WTC11 (cell line): ENCODE measurements at regions not wholly inside any gene's neighbourhood (a gene's known extent, or its start where the extent isn't known, plus 50 kb on each side); places are given as distances from the start of the nearest gene placed in this dataset.

Source experiments
- ATAC-seq: fragments of 200-7000 bp; cut with Tn5 transposase; 2 replicates; pipeline ENCODE4 v1.10.0; 2021; ENCODE audit warnings: mild to moderate bottlenecking, moderate library complexity
- CTCF ChIA-PET: fragments of 300-600 bp; sonication (Branson Sonifier 250); formaldehyde crosslinking; loops from one replicate; lab custom pipeline; 2021; ENCODE audit warnings: antibody characterized with exemption; lab: Charles Lee
- POLR2A ChIA-PET: fragments of 350-600 bp; sonication (Branson Sonifier 250); formaldehyde crosslinking; loops from one replicate; lab custom pipeline; 2021; ENCODE audit warnings: antibody characterized with exemption; lab: Charles Lee
- DNase-seq: peaks from one replicate; pipeline ENCODE4 v3.0.0; 2021; ENCODE audit warnings: low spot score
- H3K27ac Mint-ChIP-seq: 2 replicates; pipeline ENCODE4 v1.8.0; 2021; ENCODE audit warnings: mixed read lengths
- H3K27me3 Mint-ChIP-seq: 2 replicates; pipeline ENCODE4 v1.8.0; 2021; ENCODE audit warnings: low read depth, mild to moderate bottlenecking, moderate library complexity, mixed read lengths
- H3K36me3 Mint-ChIP-seq: 2 replicates; pipeline ENCODE4 v1.8.0; 2021; ENCODE audit warnings: mixed read lengths
- H3K4me1 Mint-ChIP-seq: 2 replicates; pipeline ENCODE4 v1.8.0; 2022; ENCODE audit warnings: mixed read lengths
- H3K4me3 Mint-ChIP-seq: 2 replicates; pipeline ENCODE4 v1.8.0; 2021; ENCODE audit warnings: mild to moderate bottlenecking, moderate library complexity, mixed read lengths
- H3K9me3 Mint-ChIP-seq: 2 replicates; pipeline ENCODE4 v1.8.0; 2021; ENCODE audit warnings: mixed read lengths
- AFF4 ChIP-seq: sonication (generic); formaldehyde crosslinking; IDR thresholded peaks from 2 replicates; pipeline ENCODE4 v1.8.1; 2023; ENCODE audit warnings: mild to moderate bottlenecking, missing genetic modification reagents, borderline replicate concordance
- ATF6 ChIP-seq: sonication (generic); formaldehyde crosslinking; IDR thresholded peaks from 2 replicates; pipeline ENCODE4 v1.8.1; 2023; ENCODE audit warnings: mild to moderate bottlenecking, missing genetic modification reagents
- CBFB ChIP-seq: sonication (generic); formaldehyde crosslinking; IDR thresholded peaks from 2 replicates; pipeline ENCODE4 v1.8.1; 2022; ENCODE audit warnings: mild to moderate bottlenecking, low read depth, missing genetic modification reagents
- CREM ChIP-seq: sonication (generic); formaldehyde crosslinking; IDR thresholded peaks from 2 replicates; pipeline ENCODE4 v1.8.1; 2022; ENCODE audit warnings: mild to moderate bottlenecking, missing genetic modification reagents, moderate library complexity
- MYBL2 ChIP-seq: sonication (generic); formaldehyde crosslinking; IDR thresholded peaks from 2 replicates; pipeline ENCODE4 v1.8.1; 2023; ENCODE audit warnings: mild to moderate bottlenecking, moderate library complexity, missing genetic modification reagents
- RELA ChIP-seq: sonication (generic); formaldehyde crosslinking; IDR thresholded peaks from 2 replicates; pipeline ENCODE4 v1.8.1; 2022; ENCODE audit warnings: missing genetic modification reagents, mild to moderate bottlenecking, borderline replicate concordance
- SMAD4 ChIP-seq: sonication (generic); formaldehyde crosslinking; IDR thresholded peaks from 2 replicates; pipeline ENCODE4 v1.8.0; 2022; ENCODE audit warnings: mild to moderate bottlenecking, missing genetic modification reagents
- ZMAT4 ChIP-seq: fragments of 250-450 bp; sonication (Bioruptor Pico); IDR thresholded peaks from 2 replicates; pipeline ENCODE4 v1.9.0; 2021; ENCODE audit warnings: mild to moderate bottlenecking
- ZNF121 ChIP-seq: sonication (generic); formaldehyde crosslinking; IDR thresholded peaks from 2 replicates; pipeline ENCODE4 v1.8.0; 2023; ENCODE audit warnings: missing genetic modification reagents
- ZNF232 ChIP-seq: sonication (generic); formaldehyde crosslinking; IDR thresholded peaks from 2 replicates; pipeline ENCODE4 v1.8.0; 2022; ENCODE audit warnings: mild to moderate bottlenecking, missing genetic modification reagents
- ZNF423 ChIP-seq: fragments of 250-450 bp; sonication (Bioruptor Pico); IDR thresholded peaks from 2 replicates; pipeline ENCODE4 v2.1.2; 2022; ENCODE audit warnings: mild to moderate bottlenecking, moderate library complexity
- ZNF425 ChIP-seq: fragments of 250-450 bp; sonication (Bioruptor Pico); conservative IDR thresholded peaks from 2 replicates; pipeline ENCODE4 v1.9.0; 2021; ENCODE audit warnings: mild to moderate bottlenecking
- ZSCAN18 ChIP-seq: fragments of 250-450 bp; sonication (Bioruptor Pico); IDR thresholded peaks from 2 replicates; pipeline ENCODE4 v2.1.2; 2022; ENCODE audit warnings: mild to moderate bottlenecking, moderate library complexity
- TF ChIP-seq, protein P1 (sequence below): fragments of 200-600 bp; IDR thresholded peaks from 2 replicates; pipeline ENCODE4 v1.8.0; 2022; ENCODE audit warnings: antibody characterized with exemption
- TF ChIP-seq, protein P2 (sequence below): sonication (generic); formaldehyde crosslinking; IDR thresholded peaks from 2 replicates; pipeline ENCODE4 v1.8.1; 2022; ENCODE audit warnings: mild to moderate bottlenecking, missing genetic modification reagents, moderate library complexity, borderline replicate concordance

- H3K36me3 Mint-ChIP-seq: no peaks in the 10 kb centered on the region
- TF ChIP-seq ZNF232 (CRISPR knock-in tag): no peak
- TF ChIP-seq, protein P1, sequence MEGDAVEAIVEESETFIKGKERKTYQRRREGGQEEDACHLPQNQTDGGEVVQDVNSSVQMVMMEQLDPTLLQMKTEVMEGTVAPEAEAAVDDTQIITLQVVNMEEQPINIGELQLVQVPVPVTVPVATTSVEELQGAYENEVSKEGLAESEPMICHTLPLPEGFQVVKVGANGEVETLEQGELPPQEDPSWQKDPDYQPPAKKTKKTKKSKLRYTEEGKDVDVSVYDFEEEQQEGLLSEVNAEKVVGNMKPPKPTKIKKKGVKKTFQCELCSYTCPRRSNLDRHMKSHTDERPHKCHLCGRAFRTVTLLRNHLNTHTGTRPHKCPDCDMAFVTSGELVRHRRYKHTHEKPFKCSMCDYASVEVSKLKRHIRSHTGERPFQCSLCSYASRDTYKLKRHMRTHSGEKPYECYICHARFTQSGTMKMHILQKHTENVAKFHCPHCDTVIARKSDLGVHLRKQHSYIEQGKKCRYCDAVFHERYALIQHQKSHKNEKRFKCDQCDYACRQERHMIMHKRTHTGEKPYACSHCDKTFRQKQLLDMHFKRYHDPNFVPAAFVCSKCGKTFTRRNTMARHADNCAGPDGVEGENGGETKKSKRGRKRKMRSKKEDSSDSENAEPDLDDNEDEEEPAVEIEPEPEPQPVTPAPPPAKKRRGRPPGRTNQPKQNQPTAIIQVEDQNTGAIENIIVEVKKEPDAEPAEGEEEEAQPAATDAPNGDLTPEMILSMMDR: no peak
- TF ChIP-seq, protein P2, sequence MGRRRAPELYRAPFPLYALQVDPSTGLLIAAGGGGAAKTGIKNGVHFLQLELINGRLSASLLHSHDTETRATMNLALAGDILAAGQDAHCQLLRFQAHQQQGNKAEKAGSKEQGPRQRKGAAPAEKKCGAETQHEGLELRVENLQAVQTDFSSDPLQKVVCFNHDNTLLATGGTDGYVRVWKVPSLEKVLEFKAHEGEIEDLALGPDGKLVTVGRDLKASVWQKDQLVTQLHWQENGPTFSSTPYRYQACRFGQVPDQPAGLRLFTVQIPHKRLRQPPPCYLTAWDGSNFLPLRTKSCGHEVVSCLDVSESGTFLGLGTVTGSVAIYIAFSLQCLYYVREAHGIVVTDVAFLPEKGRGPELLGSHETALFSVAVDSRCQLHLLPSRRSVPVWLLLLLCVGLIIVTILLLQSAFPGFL: no peak
- TF ChIP-seq ZNF121 (CRISPR knock-in tag): no peak
- no peak for TF ChIP-seq ATF6 (CRISPR knock-in tag)
- TF ChIP-seq SMAD4: no peak
- no peak for TF ChIP-seq ZSCAN18 (CRISPR knock-in tag)
- TF ChIP-seq RELA (CRISPR knock-in tag): no peak
- no peak for TF ChIP-seq CREM (CRISPR knock-in tag)
- TF ChIP-seq MYBL2 (CRISPR knock-in tag): no peak
- no peak for TF ChIP-seq AFF4 (CRISPR knock-in tag)
- TF ChIP-seq CBFB: no peak
- no peak for TF ChIP-seq ZNF425 (CRISPR knock-in tag)
- no peak for TF ChIP-seq ZNF423
- no peak for TF ChIP-seq ZMAT4 (CRISPR knock-in tag)
- no peaks in the 10 kb centered on the region for H3K27me3 Mint-ChIP-seq
- no peak for ATAC-seq
- no peak overlapping the region for H3K27ac Mint-ChIP-seq
- H3K9me3 Mint-ChIP-seq: no peaks in the 10 kb centered on the region
- H3K4me3 Mint-ChIP-seq: no peak overlapping the region
- ChIA-PET CTCF (interaction anchor here (0.7 kb wide), 1 partner anchor 158 kb away, joined by 3 read pairs; no protein-coding TSS in a partner anchor), POLR2A (no interaction called here)
- no peaks in the 10 kb centered on the region for H3K4me1 Mint-ChIP-seq
- DNase-seq: no peak
These were observed 161.5 kb upstream of the SFRP2 start for GRCh38 chr4:153950100-153950979.
